ENCODE measurements at regions not wholly inside any gene's neighbourhood (a gene's known extent, or its start where the extent isn't known, plus 50 kb on each side); places are given as distances from the start of the nearest gene placed in this dataset.

DNA sequence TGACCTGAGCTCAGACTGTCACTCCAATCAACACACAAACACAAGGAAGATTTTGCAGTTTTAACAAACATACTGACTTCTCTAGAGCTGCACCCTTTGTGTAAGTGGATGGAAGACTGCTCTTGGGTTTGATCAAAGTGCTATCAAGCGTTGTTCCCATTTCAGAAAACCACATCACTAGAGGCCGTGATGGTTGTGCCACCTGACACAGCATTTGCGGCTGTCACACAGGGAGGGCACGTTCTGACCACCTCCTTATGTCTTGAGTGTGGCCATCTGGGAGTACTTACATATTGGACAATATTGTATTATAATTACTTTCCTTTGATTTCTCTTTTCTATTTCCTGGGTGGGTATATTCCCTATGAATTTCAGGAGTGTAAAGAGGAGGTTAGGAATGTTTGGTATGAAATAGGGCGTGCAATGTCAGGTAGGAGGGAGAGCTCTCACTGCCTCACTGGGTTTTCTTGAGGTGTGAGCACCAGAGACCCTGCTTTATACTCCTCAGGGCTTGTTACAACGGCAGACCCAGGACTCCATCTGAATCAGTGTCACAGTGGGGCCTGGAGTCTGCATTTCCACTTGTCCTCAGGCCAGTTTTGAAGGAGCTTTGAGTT is 74.3 kb downstream of the SYNE3 start:
- Histone ChIP-seq H3K27me3 (no peaks in the 10 kb centered on the region), H3K9me3 (no peaks in the 10 kb centered on the region), H3K36me3 (peaks cover 0 to 94% (median 42%) of the 10 kb centered on the region in 9 donors), H3K4me1 (peaks cover 0 to 5% (median 0%) of the 10 kb centered on the region in 12 donors), H3K27ac (no peak overlapping the region), H3K4me3 (no peak overlapping the region)
- no peak for TF ChIP-seq POLR2A (IDR thresholded peaks at IDR 0.05)
- 70 to 77% (median 72%) methylated on average over 6 of the region's 6 CpGs for whole genome bisulfite sequencing, 4 donors
- intact Hi-C loops (cut with DNase I) = loop anchor here (1.0 to 10.0 kb wide), 4 partner anchors 85 to 553 kb away; no protein-coding TSS in a partner anchor
- ATAC-seq (no peak), DNase-seq (no peak)

DNA sequence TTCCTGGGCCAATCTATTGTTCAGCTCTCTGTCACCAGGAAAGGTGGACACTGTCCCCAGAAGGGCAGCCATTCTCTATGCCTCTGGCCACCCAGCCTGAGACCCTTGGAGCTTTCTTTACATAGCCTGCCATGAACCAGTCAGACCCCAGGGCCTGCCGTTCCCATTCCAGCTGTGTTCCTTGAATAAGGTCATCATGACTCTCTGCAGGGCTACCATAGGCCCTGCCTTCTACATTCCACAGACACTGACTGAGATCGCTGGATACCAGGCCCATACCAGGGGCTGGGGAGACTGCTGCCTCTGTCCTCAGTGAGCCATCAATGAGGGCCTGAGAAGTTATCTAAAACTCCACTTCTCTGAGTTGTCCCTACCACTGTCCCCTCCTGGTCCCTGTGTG is 75.5 kb downstream of the SYNE3 start:
- 63 to 83% (median 73%) methylated on average over 2 of the region's 2 CpGs for WGBS, 4 donors
- H3K27me3 ChIP-seq = no peaks in the 10 kb centered on the region
- ATAC-seq = no peak
- no peaks in the 10 kb centered on the region for H3K9me3 ChIP-seq
- no peak for DNase-seq
- intact Hi-C loops (cut with DNase I) = loop anchor here in 5 of 10 donors (5.0 to 10.0 kb wide), 2 partner anchors 551 to 554 kb away; no protein-coding TSS in a partner anchor
- H3K36me3 ChIP-seq = peaks cover 0 to 96% (median 52%) of the 10 kb centered on the region in 9 donors
- peaks cover 0 to 5% (median 0%) of the 10 kb centered on the region in 12 donors for H3K4me1 ChIP-seq
- H3K4me3 ChIP-seq = no peak overlapping the region
- no peak for TF ChIP-seq POLR2A (IDR thresholded peaks at IDR 0.05)
- TF ChIP-seq, protein P1, sequence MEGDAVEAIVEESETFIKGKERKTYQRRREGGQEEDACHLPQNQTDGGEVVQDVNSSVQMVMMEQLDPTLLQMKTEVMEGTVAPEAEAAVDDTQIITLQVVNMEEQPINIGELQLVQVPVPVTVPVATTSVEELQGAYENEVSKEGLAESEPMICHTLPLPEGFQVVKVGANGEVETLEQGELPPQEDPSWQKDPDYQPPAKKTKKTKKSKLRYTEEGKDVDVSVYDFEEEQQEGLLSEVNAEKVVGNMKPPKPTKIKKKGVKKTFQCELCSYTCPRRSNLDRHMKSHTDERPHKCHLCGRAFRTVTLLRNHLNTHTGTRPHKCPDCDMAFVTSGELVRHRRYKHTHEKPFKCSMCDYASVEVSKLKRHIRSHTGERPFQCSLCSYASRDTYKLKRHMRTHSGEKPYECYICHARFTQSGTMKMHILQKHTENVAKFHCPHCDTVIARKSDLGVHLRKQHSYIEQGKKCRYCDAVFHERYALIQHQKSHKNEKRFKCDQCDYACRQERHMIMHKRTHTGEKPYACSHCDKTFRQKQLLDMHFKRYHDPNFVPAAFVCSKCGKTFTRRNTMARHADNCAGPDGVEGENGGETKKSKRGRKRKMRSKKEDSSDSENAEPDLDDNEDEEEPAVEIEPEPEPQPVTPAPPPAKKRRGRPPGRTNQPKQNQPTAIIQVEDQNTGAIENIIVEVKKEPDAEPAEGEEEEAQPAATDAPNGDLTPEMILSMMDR (IDR thresholded peaks at IDR 0.05) = no peak
- no peak overlapping the region for H3K27ac ChIP-seq

DNA sequence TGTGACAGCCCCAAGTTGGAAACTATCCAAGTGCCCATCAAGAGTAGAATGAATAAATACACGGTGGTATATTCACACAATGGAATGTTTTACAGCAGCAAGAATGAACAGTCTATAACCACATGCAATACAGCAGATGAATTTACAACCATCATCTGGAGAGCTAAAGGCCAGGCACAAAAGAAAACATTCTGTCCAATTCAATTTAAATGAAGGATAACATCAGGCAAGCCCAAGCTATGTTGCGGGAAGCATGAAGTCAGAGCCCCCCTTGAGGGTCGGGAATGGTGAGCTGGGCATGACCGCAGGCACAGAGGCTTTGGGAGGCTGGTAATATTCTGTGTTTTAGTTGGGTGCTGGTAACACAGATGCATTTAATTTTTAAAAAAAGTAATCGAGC is 76.0 kb downstream of the SYNE3 start:
- intact Hi-C loops (cut with DNase I) = loop anchor here in 5 of 10 donors (5.0 to 10.0 kb wide), 2 partner anchors 552 to 554 kb away; no protein-coding TSS in a partner anchor
- DNase-seq = no peak
- peaks cover 0 to 4% (median 0%) of the 10 kb centered on the region in 12 donors for H3K9me3 ChIP-seq
- no peak for ATAC-seq
- no peaks in the 10 kb centered on the region for H3K27me3 ChIP-seq
- H3K4me3 ChIP-seq = no peak overlapping the region
- 73 to 85% (median 80%) methylated on average over 5 of the region's 5 CpGs for WGBS, 4 donors
- peaks cover 0 to 96% (median 51%) of the 10 kb centered on the region in 9 donors for H3K36me3 ChIP-seq
- no peak overlapping the region for H3K27ac ChIP-seq
- TF ChIP-seq POLR2A (IDR thresholded peaks at IDR 0.05) = no peak
- TF ChIP-seq, protein P1 (IDR thresholded peaks at IDR 0.05) = no peak
- peaks cover 0 to 5% (median 0%) of the 10 kb centered on the region in 12 donors for H3K4me1 ChIP-seq

DNA sequence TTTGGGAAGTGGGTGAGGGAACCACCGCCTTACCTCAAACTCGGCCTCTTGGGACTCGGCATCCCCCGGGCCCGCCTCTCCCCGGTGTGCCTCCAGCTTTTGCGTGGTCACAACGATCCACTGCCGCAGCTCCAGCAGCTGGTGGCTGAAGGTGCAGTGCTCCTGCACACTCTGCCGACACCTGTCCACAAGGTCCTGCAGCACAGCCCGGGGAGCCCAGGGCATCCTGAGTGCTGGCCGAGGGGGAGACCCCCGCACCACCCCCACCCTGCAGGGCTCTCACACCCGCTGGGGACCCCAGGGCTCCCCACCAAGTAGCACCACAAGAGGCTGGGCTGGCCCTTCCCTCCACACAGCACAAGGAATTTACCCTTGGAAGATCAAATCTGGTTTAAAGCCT is 76.6 kb downstream of the SYNE3 start:
- intact Hi-C loops (cut with DNase I) = loop anchor here in 9 of 10 donors (5.0 to 10.0 kb wide), 8 partner anchors 205 to 745 kb away; no protein-coding TSS in a partner anchor
- H3K27me3 ChIP-seq = no peaks in the 10 kb centered on the region
- H3K4me3 ChIP-seq = no peak overlapping the region
- TF ChIP-seq, protein P1 (IDR thresholded peaks at IDR 0.05) = no peak
- TF ChIP-seq POLR2A (IDR thresholded peaks at IDR 0.05) = no peak
- DNase-seq (no peak), ATAC-seq (no peak)
- peaks cover 0 to 5% (median 0%) of the 10 kb centered on the region in 12 donors for H3K4me1 ChIP-seq
- peaks cover 0 to 96% (median 45%) of the 10 kb centered on the region in 9 donors for H3K36me3 ChIP-seq
- 87 to 92% (median 91%) methylated on average over 10 to 14 of the region's 14 CpGs for whole genome bisulfite sequencing, 4 donors
- H3K27ac ChIP-seq = no peak overlapping the region
- peaks cover 0 to 9% (median 0%) of the 10 kb centered on the region in 12 donors for H3K9me3 ChIP-seq
